HEK293 (cell line): ENCODE measurements at regions not wholly inside any gene's neighbourhood (a gene's known extent, or its start where the extent isn't known, plus 50 kb on each side); places are given as distances from the start of the nearest gene placed in this dataset.

Experiments
- KLF1 ChIP-seq: fragments of 450-650 bp; formaldehyde crosslinking; IDR thresholded peaks from 2 replicates; pipeline ENCODE4 v1.5.1; 2016; ENCODE audit warnings: missing biosample characterization, missing genetic modification characterization
- ZBTB1 ChIP-seq: fragments of 450-650 bp; formaldehyde crosslinking; IDR thresholded peaks from 2 replicates; pipeline ENCODE4 v1.5.1; 2016; ENCODE audit warnings: missing biosample characterization, missing genetic modification characterization
- ZNF585B ChIP-seq: fragments of 450-650 bp; formaldehyde crosslinking; IDR thresholded peaks from 2 replicates; pipeline ENCODE4 v1.5.1; 2016; ENCODE audit warnings: missing biosample characterization, missing genetic modification characterization
- ZNF837 ChIP-seq: fragments of 450-650 bp; formaldehyde crosslinking; IDR thresholded peaks from 2 replicates; pipeline ENCODE4 v1.5.1; 2016; ENCODE audit warnings: missing biosample characterization, missing genetic modification characterization
- ZSCAN30 ChIP-seq: fragments of 450-650 bp; IDR thresholded peaks from 2 replicates; pipeline ENCODE4 v1.5.1; 2018; ENCODE audit warnings: missing biosample characterization, mild to moderate bottlenecking, missing genetic modification characterization, moderate library complexity

- TF ChIP-seq ZNF837 (tag by site-specific recombination) (no peak), ZBTB1 (tag by site-specific recombination) (no peak), KLF1 (no peak), ZNF585B (tag by site-specific recombination) (no peak), ZSCAN30 (tag by site-specific recombination) (no peak)
Measured at GRCh38 chr5:39639618-39640089, 214.9 kb upstream of the DAB2 start.
